ENCODE measurements at regions not wholly inside any gene's neighbourhood (a gene's known extent, or its start where the extent isn't known, plus 50 kb on each side); places are given as distances from the start of the nearest gene placed in this dataset.
"Not testable (repeated sequence)": the region's sequence is repeated elsewhere in the genome, so short reads cannot be mapped to it uniquely, and the experiment has no call there.

DNA sequence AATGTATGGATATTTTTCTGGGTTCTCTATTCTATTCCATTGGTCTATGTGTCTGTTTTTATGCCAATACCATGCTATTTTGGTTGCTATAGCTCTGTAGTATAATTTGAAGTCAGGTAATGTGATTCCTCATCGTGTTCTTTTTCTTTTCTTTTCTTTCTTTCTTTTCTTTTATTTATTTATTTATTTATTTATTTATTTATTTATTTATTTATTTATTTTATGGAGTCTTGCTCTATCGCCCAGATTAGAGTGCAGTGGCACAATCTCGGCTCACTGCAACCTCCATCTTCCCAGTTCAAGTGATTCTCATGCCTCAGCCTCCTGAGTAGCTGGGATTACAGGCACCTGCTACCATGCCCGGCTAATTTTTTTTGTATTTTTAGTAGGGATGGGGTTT, 315.2 kb downstream of the SV2B start:
- not testable (repeated sequence) for DNase-seq

GRCh38 chr15:91420689-91421088, 320.6 kb downstream of the SV2B start:
- DNase-seq = no peak

- DNase-seq = no peak
Measured at GRCh38 chr15:91422797-91423196, 322.7 kb downstream of the SV2B start.

GRCh38 chr15:91424001-91424400, 323.9 kb downstream of the SV2B start:
- no peak for DNase-seq

DNA sequence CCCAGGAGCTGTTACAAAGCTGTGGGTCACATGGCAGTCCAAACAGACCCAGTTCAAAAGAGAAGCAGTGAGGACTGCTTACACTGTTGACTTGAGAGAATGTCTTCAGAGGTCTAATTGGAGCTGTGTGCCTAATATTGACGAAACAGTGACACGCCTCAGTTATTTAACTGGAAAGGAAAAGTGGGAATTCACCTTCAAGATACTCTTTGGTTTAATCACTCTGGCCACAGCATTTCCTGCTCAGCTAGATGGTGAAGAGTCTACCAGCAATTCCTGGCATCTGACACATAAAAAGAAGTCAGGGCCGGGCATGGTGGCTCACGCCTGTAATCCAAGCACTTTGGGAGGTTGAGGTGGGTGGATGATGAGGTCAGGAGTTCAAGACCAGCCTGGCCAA, 326.4 kb downstream of the SV2B start:
- DNase-seq = no peak

GRCh38 chr15:91429973-91430372, 329.9 kb downstream of the SV2B start:
- DNase-seq = no peak

DNA sequence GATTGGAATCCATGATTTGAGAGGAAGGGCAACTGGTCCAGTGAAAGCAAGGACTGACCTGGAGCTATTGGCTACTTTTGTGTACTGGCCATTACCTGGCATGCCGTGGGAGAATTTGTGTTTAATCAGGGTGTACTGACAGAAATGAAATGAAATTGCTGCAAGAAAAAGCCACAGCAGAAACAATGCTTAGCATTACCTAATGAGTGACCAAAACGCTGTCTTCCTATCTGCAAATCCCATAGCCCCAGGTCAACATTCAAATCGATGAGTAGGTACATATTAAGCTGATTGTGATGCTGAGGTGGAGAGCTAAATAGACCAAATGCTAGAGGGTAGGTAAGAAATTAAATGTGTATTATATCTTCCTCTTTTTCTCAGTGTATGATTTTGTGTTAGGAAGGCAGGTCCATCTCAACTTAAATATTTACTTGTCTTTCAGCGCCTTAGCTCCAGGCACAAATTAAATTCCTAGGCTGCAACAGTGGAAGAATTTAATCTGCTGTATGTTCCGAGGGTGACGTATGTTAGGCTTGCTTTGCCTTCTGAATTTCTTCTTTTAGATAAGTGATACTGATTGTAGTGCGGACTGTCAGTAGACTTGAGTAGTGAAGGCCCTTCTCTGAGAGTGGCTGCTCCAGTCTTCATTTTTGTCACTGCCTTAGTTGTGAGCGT, 331.1 kb downstream of the SV2B start:
- DNase-seq = no peak

DNA sequence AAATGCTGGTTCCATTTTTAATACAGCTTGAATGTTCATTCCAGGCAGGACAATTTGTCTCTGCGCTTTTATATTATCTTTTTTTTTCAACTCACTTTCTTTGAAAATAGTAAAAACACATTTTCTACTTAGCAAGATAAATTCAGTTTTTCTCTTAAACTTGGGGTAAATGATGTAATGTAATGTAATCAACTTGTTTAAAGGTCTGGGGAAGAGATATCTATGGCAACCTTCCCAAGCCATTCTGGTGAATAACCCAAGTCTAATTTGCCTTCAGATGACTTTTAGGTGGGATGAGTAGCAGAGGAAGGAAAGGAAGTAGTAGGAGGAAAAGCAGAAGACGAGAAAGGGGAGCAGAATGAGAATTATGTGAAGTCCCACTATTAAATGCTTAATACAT, 335.1 kb downstream of the SV2B start:
- DNase-seq = no peak

- no peak for DNase-seq
Measured at GRCh38 chr15:91444656-91445055, 344.6 kb downstream of the SV2B start.

- no peak for DNase-seq
Measured at GRCh38 chr15:91445695-91446228, 345.7 kb downstream of the SV2B start.

- no peak for DNase-seq
Measured at GRCh38 chr15:91447991-91448644, 348.1 kb downstream of the SV2B start.

GRCh38 chr15:91453376-91453775, 353.3 kb downstream of the SV2B start:
- not testable (repeated sequence) for DNase-seq

DNA sequence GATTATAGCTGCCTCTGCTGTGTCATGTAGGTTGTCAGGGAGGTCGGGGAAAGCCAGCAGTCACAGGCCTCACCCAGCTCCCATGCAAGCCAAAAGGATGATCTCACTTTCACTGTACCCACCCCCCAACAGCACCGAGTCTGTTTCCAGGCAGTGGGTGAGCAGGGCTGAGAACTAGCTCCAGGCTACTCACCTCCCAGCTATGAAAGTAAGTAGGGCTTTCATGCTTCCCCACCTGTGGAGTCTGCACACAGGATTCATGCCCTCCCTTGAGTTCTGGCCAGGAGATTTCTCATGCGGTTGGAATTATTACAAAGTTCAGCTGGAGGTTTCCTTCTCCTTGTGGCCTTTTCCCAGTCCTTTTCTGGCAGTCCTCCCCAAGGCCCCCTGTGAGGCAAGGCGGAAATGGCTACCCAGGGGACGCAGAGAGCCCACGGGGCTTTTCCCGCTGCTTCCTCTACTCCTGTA, 356.2 kb downstream of the SV2B start:
- no peak for DNase-seq

DNA sequence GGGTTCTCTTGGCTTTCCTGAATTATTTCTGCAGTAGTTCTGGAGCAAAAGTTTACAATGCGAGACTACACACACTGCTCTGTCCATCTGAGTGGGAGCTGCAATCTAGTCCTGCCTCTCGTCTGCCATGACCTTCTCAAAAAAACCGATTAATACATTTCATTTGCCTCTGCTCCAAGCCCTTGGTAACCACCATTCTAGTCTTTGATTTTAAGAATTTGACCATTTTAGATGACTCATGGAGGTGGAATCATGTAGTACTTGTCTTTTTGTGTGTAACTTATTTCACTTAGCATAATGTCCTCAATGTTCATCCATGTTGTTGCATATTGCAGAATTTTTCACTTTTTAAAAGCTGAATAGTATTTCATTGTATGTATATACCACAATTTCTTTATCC, 356.9 kb downstream of the SV2B start:
- no peak for DNase-seq

GRCh38 chr15:91461377-91461776, 361.3 kb downstream of the SV2B start:
- no peak for DNase-seq

DNA sequence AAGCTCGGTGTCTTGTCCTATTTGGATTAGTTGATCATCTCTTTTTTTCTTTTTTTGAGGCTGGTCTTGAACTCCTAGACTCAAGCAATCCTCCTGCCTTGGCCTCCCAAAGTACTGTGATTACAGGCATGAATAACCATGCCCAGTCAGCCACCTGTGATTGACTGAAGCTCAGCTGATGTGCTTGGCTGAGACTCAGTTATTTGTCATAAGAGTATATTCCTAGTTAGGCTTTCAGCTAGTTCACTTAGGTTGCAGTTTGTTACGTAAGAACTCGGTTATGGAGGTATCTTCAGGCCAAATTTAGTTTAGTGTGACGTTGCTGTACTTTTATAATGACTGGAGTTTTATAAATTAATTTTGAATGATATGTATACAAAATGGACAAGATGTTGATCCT, 365.0 kb downstream of the SV2B start:
- DNase-seq = no peak

- peak; percentile 88 for DNase-seq
Measured at GRCh38 chr15:91465696-91466095, 365.6 kb downstream of the SV2B start.

DNA sequence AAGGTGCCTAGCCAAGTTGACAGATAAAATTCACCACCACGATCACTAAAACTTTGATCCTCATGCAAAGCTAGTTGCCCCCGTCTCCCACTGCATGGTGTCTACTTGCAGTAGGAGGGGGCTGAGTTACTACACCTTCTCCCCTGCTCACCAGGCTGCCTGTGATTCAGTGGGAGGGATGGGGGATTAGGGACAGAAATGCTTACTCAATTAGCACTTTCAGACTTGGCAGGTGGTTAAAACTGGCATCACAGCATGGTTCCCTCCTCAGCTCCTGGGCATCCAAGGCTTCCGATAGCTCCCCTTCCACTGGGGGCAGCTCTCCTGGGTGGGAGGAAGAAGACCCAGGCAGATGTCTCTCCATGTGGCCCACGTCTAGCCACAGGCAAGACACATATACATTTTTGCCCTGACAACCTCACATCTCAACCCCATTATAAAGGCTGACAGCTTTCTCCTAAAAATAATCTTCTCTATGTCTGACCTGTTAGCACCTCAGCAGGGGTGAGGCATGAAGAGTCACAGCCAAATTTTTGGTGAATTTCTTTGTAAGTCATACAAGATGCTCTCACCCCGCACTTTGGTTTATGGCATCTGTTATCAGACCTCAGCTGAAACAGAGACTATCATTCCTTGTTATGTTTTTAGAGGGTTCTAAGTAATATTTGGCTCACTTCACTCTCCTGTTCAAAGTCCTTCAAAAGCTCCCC, 369.0 kb downstream of the SV2B start:
- no peak for DNase-seq

DNA sequence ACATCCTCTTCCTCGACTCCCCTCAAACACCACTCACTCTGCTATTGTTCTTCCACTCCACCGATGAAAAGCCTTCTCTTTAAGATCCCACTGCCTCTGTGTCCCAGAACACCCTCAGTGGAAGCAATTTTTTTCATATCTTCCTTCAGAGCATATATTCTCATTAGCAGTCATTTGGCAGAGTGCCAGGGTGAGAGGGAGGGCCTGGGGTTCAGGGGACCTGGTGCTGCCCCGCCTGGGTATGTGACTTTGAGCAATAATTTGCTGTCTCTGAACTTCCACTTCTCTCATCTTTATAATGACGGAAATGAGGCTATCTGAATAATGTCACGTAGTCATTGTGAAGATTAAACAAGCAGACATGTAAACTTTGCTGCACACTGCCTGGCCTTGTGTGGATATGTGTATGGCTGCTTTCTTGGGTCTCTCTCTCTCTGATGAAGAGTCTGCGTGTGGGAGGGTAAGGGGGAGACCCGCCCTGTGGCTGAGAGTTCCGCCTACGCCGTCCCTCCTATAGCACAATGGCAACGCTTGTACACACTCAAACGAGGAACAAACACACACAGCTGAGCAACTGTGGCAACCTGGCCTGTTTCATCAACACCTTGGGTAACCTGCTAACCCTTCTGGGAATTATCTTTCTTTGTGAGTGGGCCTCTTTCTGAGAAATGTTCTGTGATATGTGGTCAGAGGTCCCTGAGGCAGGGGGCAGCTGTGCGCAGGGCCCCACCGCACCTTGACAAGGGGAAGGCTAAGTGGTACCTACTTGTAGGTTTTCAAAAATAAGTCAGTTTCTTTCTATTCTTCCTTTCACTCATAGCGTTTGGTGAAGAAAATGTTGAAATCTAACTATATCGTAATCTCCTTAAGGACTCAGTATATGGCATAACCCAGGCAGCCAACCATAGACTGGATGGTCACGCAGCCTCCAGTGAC, 369.8 kb downstream of the SV2B start:
- no peak for DNase-seq

- DNase-seq = no peak
Measured at GRCh38 chr15:91471468-91471867, 371.4 kb downstream of the SV2B start.

GRCh38 chr15:91472316-91472756, 372.3 kb downstream of the SV2B start:
- DNase-seq = peak; percentile 52

DNA sequence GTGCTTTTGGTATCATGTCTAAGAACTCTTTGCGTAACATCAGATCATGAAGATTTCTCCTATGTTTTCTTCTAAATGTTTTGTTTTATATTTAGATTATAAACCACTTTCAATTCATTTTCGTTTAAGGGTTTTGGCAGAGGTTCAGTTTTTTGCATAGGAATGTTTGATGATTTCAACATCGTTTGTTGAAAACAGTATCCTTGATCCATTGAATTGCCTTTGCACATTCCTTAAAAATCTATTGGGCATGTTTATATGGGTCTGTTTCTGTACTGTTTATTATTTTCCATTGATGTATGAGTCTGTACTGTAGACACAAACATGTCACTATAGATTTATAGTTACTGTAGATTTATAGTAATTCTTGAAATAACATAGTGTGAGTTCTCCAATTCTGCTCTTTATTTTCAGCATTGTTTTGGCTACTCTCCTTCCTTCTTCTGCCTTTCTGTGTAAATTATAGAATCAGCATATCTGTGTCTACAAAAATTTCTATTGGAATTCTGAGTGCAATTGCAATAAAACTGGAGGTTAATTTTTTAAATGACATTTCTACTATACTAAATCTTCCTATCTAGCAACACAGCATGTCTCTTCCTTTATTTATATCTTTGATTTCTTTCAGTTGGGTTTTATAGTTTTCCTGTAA, 374.0 kb downstream of the SV2B start:
- DNase-seq = no peak
